ENCODE measurements at regions not wholly inside any gene's neighbourhood (a gene's known extent, or its start where the extent isn't known, plus 50 kb on each side); places are given as distances from the start of the nearest gene placed in this dataset.
"Not testable (repeated sequence)": the region's sequence is repeated elsewhere in the genome, so short reads cannot be mapped to it uniquely, and the experiment has no call there.

DNA sequence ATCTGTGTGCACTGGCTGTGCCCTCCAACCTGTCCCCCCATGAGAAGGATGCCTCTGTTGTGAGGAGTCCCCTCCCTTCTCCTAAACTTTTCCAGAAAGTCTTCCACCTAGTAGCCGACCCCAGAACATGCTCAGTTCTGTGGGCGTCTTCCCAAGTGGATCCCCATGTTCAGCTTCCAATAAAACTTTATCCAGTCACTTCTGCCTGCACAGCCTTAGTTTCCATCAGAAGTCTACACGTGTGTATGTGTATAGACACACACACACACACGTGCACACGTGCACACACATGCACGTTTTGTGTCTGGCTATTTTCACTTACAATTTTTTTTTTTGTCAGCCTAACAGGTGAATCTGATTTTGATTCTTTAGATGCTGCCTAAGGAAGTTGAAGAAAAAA, 115.1 kb downstream of the RTP5 start:
- no peak for DNase-seq

DNA sequence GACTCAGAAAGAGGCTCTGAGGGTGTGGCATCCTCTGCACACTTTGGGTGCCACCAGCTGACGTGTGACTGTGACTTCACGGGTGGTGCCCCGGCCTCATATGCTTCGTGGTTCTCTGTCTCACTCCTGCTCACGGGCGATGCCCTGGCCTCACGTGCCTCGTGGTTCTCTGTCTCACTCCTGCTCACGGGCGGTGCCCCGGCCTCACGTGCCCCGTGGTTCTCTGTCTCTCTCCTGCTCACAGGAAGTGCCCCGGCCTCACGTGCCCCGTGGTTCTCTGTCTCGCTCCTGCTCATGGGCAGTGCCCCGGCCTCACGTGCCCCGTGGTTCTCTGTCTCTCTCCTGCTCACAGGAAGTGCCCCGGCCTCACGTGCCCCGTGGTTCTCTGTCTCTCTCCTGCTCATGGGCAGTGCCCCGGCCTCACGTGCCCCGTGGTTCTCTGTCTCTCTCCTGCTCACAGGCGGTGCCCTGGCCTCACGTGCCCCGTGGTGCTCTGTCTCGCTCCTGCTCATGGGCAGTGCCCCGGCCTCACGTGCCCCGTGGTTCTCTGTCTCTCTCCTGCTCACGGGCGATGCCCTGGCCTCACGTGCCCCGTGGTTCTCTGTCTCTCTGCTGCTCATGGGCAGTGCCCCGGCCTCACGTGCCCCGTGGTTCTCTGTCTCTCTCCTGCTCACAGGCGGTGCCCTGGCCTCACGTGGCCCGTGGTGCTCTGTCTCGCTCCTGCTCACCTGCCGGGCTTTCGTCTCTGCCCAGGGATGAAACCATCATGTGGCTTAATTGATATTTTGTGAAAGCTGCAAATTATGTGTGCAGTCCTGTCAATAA, 115.8 kb downstream of the RTP5 start:
- not testable (repeated sequence) for DNase-seq

DNA sequence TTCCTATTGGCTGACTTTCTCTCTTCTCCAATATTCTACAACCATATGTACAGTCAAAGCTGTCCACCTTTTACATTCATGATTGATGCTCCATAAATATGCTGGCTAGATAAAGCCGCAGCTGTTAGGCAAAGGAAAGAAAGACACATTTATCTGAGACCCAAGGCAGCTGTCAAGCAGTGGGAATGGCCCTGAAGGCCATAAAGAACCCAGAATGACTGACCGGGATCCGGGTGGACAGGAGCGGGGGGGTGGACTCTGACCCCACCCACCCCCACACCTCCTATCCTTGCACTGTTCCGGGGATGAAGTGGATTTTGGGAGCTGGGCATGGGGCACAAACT, 116.4 kb downstream of the RTP5 start:
- no peak for DNase-seq

DNA sequence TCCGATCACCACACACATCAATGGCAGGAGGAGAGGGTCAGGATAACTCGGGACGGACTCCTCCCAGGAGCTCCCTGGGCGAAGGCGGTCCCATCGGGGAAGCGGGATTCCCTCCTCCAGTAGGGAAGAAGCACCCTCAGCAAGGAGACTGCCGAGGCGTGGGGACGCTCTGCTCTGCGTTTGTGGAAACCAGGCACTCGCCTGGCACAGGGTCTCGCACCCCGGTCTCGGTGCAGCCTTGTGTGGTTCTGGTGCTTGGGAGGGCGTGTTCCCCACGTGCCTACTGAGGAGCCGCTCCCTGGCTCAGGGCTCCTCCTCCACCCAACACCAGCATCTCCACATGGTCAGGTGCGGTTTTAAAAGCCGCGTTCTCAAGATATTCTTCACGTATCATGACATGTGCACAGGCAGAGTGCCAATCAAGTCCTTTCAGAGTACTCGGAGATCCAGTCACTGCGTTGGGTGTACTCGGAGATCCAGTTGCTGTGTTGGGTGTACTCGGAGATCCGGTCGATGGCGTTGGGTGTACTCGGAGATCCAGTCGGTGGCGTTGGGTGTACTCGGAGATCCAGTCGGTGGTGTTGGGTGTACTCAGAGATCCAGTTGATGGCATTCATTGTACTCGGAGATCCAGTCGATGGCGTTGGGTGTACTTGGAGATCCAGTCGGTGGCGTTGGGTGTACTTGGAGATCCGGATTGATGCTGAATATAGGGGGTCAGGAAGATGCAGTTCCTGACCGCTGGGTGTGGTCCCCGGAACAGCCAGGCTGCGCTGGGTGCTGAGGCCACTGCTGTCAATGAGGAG, 117.5 kb downstream of the RTP5 start:
- DNase-seq: no peak

DNA sequence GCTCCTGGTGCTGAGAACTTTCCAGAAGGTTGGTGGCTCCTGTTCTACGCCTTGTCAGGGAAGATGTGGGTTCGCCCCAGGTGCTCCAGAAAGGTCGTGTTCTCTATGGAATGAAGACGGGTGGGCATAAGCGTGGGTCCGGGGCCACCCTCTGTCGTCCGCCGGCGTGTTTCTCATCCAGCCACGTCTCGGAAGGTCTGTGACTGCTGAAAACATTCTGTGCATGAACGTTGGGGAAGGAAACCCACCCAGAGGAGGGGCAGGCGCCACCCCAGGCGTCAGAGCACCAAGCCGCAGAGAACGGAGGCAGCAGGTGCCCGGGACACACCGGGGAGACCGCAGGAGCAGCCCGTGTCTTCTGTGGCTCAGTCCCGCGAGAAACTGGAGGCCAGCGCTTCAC, 118.2 kb downstream of the RTP5 start:
- DNase-seq: no peak

- DNase-seq: no peak
These were observed 118.6 kb downstream of the RTP5 start for GRCh38 chr2:241988146-241988545.

- no peak for DNase-seq
These were observed 119.5 kb downstream of the RTP5 start for GRCh38 chr2:241989074-241989473.

GRCh38 chr2:241990466-241990865, 120.9 kb downstream of the RTP5 start:
- no peak for DNase-seq

DNA sequence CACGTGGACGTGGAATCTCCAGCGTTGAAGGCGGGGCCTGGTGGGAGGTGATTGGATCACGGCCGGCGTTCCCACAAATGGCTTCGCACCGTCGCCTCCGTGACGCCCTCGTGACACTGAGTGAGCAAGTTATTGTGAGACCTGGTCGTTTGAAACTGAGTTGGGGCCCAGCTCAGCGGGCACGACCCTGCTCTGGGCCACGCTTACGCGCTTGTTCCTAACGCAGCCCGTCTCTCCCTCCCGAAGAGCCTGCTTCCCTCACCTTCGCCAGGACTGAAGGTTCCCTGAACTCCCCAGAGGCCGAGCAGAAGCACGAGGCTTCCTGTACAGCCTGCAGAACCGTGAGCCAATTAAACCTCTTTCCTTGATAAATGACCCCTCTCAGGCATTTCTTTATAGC, 121.8 kb downstream of the RTP5 start:
- DNase-seq: no peak

GRCh38 chr2:241992753-241993152, 123.2 kb downstream of the RTP5 start:
- no peak for DNase-seq

DNA sequence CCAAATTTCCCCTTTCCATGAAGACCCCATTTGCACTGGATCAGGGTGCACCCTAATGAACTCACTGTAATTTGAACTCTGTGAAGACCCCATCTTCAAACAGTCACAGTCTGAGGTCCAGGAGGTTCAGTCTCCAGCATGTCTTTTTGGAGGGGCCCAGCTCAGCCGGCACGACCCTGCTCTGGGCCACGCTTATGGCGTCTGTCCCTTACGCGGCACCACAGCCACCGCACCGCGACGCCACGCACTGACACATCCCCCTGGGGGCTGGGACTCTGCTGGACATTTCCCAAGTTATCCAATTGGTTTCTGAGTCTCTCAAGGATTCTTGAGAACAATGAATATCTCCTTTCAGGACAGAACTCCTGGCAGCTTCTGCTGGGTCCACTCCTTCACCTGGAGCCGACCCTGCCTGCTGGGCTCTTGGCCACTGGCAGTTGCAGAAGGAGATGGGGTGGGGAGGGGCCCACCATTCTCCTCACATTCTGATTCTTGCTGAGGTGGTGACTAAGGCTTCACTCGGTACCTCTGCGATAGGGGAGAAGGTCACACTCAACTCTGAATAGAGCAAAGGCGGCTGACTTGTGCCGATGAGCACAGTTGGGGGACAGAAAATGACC, 124.0 kb downstream of the RTP5 start:
- no peak for DNase-seq

DNA sequence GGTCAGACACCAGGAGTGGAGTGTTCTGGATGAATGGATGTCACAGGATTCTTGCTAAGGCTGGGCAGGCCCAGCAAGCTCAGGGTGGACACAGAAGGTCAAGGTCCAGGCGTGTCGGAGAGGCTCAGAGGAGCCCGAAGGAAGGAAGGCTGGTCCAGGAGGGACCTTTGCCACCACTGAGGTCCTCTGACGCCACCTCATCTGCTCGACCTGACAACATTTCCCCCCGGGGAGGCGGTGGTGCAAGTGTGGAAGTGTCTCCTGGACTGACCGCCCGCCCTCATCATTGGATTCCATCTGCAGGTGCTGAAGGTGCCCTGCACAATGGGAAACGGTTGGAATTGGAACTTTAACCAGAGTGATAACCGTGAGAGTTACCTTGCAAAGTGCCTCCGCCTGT, 124.6 kb downstream of the RTP5 start:
- no peak for DNase-seq

- no peak for DNase-seq
These were observed 125.2 kb downstream of the RTP5 start for GRCh38 chr2:241994556-241995213.

DNA sequence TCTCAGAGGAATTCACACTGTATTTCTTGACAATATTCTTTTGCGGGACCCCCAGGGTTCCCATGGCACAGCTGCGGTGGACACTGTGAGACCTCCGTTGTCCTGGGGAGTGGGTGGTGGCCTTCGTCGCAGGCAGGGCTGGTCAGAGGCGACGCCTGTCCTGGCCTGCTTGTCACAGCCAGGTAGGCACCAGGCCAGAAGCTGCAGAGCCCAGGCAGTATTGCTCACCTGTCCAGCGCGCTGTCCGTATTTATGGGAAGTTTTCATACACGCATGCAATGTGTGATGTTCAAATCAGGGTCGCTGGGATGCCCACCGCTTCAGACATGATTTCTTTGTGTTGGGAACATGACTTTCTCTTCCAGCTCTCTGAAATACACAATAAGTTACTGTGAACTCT, 126.6 kb downstream of the RTP5 start:
- DNase-seq: no peak

GRCh38 chr2:241997017-241997416, 127.5 kb downstream of the RTP5 start:
- no peak for DNase-seq

GRCh38 chr2:241999184-241999583, 129.7 kb downstream of the RTP5 start:
- no peak for DNase-seq

DNA sequence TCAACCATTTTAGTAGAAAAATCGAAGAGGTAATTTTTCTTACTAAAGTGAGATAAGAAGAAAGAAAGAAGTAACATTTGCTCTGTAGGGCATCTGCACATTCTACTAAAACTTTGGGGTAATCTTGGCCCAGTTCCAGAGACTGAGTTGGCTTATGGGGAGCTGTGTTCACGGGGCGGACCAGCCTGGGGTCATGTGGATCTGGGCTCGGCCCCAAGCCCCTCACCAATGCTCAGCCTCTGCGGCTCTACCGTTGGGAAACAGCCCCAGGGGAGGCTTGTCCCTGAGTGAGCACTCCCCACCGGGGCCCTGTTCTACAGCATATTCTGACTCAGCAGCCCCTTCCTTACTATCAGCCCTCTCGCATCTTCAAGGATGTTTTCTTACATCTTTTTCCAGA, 132.3 kb downstream of the RTP5 start:
- no peak for DNase-seq

DNA sequence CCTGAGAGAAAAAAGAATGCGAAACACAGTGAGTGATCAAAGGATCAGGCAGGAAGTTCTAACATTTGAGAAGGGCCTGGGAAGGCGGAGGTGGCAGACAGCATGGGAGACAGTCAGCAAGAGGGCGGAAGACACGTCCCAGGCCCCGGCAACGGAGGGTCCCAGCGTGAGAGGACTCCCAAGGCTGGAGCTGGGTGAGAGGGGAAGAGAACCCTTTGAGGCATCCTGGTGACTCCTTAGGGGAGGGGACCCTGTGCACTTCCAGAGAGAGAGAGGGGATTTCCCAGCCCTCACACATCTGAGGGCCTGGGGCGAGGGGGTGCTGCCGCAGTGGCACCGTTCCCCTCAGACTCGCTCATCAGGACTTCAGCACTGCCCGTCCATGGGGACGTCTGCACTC, 133.4 kb downstream of the RTP5 start:
- no peak for DNase-seq

GRCh38 chr2:242004223-242004901, 134.8 kb downstream of the RTP5 start:
- no peak for DNase-seq

DNA sequence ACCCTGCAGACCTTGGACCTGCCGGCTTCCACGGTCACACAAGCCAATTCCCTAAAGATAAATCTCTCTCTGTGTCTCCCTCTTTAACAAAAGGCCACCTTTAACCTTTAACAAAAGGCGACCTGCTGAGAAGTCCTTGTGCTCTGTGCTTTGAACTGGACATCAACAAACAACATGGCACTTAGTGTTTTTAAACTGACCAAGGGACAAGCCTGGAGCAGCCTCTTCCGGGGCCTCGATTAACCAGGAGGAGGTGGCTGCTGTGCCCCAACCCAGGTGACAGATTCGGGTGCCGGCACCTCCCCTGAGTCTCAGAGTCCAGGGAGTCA, 135.3 kb downstream of the RTP5 start:
- no peak for DNase-seq

DNA sequence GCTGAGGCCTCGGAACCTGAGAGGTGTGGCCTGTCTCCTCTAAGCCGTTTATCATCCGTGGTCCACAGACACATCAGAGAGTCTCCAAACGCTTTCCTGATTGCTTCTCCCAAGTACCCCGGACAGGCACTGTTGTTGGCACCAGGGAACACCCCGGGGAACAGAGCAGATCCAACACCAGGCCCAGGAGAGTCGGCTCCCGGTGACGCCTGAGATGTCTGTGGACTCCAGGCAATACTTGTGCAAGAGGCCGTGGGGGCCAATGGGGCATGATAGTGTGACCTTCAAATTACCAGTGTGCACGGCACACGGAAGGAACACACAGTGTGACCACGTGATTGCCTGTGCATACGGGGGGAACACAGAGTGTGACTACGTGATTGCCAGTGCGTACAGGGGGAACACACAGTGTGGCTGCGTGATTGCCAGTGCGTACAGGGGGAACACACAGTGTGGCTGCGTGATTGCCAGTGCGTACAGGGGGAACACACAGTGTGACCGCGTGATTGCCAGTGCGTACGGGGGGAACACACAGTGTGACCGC, 136.6 kb downstream of the RTP5 start:
- DNase-seq: not testable (repeated sequence)

- DNase-seq: not testable (repeated sequence)
These were observed 139.4 kb downstream of the RTP5 start for GRCh38 chr2:242008908-242009307.

- not testable (repeated sequence) for DNase-seq
These were observed 140.3 kb downstream of the RTP5 start for GRCh38 chr2:242009846-242010245.

Measured in NCI-H2029 treated with DMSO at 0.1 percent for 48 hours (cell line).